ENCODE measurements at regions not wholly inside any gene's neighbourhood (a gene's known extent, or its start where the extent isn't known, plus 50 kb on each side); places are given as distances from the start of the nearest gene placed in this dataset.

DNA sequence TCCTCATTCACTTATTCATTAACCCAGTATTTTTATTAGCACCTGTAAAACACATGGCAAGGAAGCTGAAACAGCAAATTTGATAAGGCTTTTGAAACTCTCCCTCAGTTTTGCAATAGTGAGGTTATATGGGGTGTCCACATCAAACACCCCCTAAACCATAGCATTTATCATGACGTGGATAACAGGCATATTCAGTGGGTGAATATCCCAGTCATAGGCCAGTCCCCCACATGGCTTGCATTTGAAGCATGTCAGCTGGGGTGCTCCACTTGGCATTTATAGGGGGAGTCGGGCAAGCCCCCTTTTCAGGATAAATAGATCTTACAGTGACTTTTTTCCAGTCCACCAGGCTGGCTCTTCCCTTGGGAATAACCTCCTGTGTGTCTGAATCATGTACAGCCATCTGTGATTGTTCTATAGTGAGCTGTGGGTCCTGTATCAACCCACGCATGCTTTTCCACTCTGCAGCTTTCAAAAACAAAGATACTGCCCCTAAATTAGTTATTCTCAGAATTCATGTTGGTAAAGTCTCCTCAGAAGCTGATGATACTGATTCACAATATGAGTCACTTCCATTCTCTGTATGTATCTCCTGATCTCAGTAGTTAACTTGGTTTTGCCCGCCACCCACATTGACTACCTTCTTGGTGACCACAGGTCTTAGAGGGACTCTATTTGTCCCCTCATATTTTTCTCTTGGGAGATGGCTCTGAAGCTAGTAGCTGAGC is 84.4 kb upstream of the SPIN1 start:
- H3K27ac ChIP-seq: no peak overlapping the region
- TF ChIP-seq, protein P1, sequence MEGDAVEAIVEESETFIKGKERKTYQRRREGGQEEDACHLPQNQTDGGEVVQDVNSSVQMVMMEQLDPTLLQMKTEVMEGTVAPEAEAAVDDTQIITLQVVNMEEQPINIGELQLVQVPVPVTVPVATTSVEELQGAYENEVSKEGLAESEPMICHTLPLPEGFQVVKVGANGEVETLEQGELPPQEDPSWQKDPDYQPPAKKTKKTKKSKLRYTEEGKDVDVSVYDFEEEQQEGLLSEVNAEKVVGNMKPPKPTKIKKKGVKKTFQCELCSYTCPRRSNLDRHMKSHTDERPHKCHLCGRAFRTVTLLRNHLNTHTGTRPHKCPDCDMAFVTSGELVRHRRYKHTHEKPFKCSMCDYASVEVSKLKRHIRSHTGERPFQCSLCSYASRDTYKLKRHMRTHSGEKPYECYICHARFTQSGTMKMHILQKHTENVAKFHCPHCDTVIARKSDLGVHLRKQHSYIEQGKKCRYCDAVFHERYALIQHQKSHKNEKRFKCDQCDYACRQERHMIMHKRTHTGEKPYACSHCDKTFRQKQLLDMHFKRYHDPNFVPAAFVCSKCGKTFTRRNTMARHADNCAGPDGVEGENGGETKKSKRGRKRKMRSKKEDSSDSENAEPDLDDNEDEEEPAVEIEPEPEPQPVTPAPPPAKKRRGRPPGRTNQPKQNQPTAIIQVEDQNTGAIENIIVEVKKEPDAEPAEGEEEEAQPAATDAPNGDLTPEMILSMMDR (IDR thresholded peaks at IDR 0.05 in 4 of 5, conservative IDR thresholded peaks at IDR 0.05 in 1 of 5): no peak
- TF ChIP-seq POLR2A (IDR thresholded peaks at IDR 0.05): no peak
- DNase-seq (no peak), ATAC-seq (no peak)
- H3K9me3 ChIP-seq: no peaks in the 10 kb centered on the region
- intact Hi-C loops (cut with DNase I; ENCODE audit: low total_unique reads) (no loop called here), in situ Hi-C loops (cut with MboI; ENCODE audit: low sequenced_read_pairs in 4 of 4) (no loop called here)
- no peak overlapping the region for H3K4me3 ChIP-seq
- H3K36me3 ChIP-seq: no peaks in the 10 kb centered on the region
- H3K27me3 ChIP-seq: no peaks in the 10 kb centered on the region
- H3K4me1 ChIP-seq: no peaks in the 10 kb centered on the region

- no peak for DNase-seq
- Histone ChIP-seq H3K9me3 (no peaks in the 10 kb centered on the region), H3K27me3 (no peaks in the 10 kb centered on the region), H3K4me1 (no peaks in the 10 kb centered on the region), H3K36me3 (no peaks in the 10 kb centered on the region), H3K27ac (no peak overlapping the region), H3K4me3 (no peak overlapping the region)
- no peak for ATAC-seq
- TF ChIP-seq, protein P1 (IDR thresholded peaks at IDR 0.05 in 4 of 5, conservative IDR thresholded peaks at IDR 0.05 in 1 of 5): no peak
- TF ChIP-seq POLR2A (IDR thresholded peaks at IDR 0.05): no peak
- in situ Hi-C loops (cut with MboI; ENCODE audit: low sequenced_read_pairs in 4 of 4) (no loop called here), intact Hi-C loops (cut with DNase I; ENCODE audit: low total_unique reads) (no loop called here)
Observed at GRCh38 chr9:88302579-88303324, 85.5 kb upstream of the SPIN1 start.

DNA sequence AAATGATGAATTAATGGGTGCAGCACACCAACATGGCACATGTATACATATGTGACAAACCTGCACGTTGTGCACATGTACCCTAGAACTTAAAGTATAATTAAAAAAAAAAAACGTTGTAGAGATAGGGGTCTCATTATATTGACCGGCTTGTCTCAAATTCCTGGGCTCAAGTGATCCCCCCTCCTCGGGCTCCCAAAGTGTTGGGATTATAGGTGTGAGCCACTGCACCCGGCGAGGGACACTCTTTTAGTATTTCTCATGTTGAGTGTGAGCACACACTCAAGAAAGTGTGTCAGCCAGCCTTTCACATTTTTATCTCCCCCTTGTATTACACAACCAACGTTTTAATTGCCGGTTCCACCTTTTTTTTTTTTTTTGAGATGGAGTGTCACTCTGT is 87.7 kb upstream of the SPIN1 start:
- no peak for DNase-seq
- Histone ChIP-seq H3K36me3 (no peaks in the 10 kb centered on the region), H3K9me3 (no peaks in the 10 kb centered on the region), H3K27me3 (no peaks in the 10 kb centered on the region), H3K4me1 (no peaks in the 10 kb centered on the region), H3K27ac (no peak overlapping the region), H3K4me3 (no peak overlapping the region)
- ATAC-seq: no peak
- in situ Hi-C loops (cut with MboI; ENCODE audit: low sequenced_read_pairs in 4 of 4): no loop called here
- intact Hi-C loops (cut with DNase I; ENCODE audit: low total_unique reads): no loop called here
- TF ChIP-seq POLR2A (IDR thresholded peaks at IDR 0.05): no peak
- TF ChIP-seq, protein P1 (IDR thresholded peaks at IDR 0.05 in 4 of 5, conservative IDR thresholded peaks at IDR 0.05 in 1 of 5): no peak

- intact Hi-C loops (cut with DNase I; ENCODE audit: low total_unique reads) (no loop called here), in situ Hi-C loops (cut with MboI; ENCODE audit: low sequenced_read_pairs in 4 of 4) (no loop called here)
- DNase-seq (no peak), ATAC-seq (no peak)
- H3K36me3 ChIP-seq: no peaks in the 10 kb centered on the region
- no peak overlapping the region for H3K27ac ChIP-seq
- TF ChIP-seq POLR2A (IDR thresholded peaks at IDR 0.05): no peak
- TF ChIP-seq, protein P1 (IDR thresholded peaks at IDR 0.05 in 4 of 5, conservative IDR thresholded peaks at IDR 0.05 in 1 of 5): no peak
- H3K27me3 ChIP-seq: no peaks in the 10 kb centered on the region
- no peak overlapping the region for H3K4me3 ChIP-seq
- no peaks in the 10 kb centered on the region for H3K4me1 ChIP-seq
- H3K9me3 ChIP-seq: no peaks in the 10 kb centered on the region
Observed at GRCh38 chr9:88291856-88292255, 96.4 kb upstream of the SPIN1 start.

All from gastrocnemius medialis (tissue), 4 donors.